ENCODE measurements at regions not wholly inside any gene's neighbourhood (a gene's known extent, or its start where the extent isn't known, plus 50 kb on each side); places are given as distances from the start of the nearest gene placed in this dataset.
"Not testable (repeated sequence)": the region's sequence is repeated elsewhere in the genome, so short reads cannot be mapped to it uniquely, and the experiment has no call there.

GRCh38 chr10:9339716-9340115 lies 1285.2 kb downstream of the GATA3 start:
- intact Hi-C loops (cut with micrococcal nuclease; ENCODE audit: unreplicated experiment) = loop anchor here (5.0 to 10.0 kb wide), 2 partner anchors 105 to 1338 kb away; no protein-coding TSS in a partner anchor
- DNase-seq = no peak
- no peaks in the 10 kb centered on the region for H3K27me3 ChIP-seq (replicated peaks; ENCODE audit: control insufficient read depth, insufficient read depth, low read length)
- H3K27me3 Mint-ChIP-seq (ENCODE audit: insufficient read depth, unreplicated experiment) = peaks cover 10% of the 10 kb centered on the region
- H3K36me3 Mint-ChIP-seq (ENCODE audit: insufficient read depth, unreplicated experiment) = no peaks in the 10 kb centered on the region
- H3K9me3 Mint-ChIP-seq (ENCODE audit: unreplicated experiment) = no peaks in the 10 kb centered on the region
- POLR2A ChIA-PET = no interaction called here
- H3K4me3 ChIP-seq (ENCODE audit: low read depth, low read length) = no peak overlapping the region
- no TSS peak for BruUV-seq (replicated peaks)
- no peaks in the 10 kb centered on the region for H3K9me3 ChIP-seq
- H3K4me3 Mint-ChIP-seq (ENCODE audit: unreplicated experiment) = no peak overlapping the region
- no peaks in the 10 kb centered on the region for H3K4me1 ChIP-seq
- no peaks in the 10 kb centered on the region for H3K4me1 Mint-ChIP-seq (ENCODE audit: low read depth, unreplicated experiment)
- no peaks in the 10 kb centered on the region for H3K36me3 ChIP-seq (ENCODE audit: control insufficient read depth, insufficient read depth, low read length)
- CTCF ChIA-PET = no interaction called here
- TF ChIP-seq, protein P1, sequence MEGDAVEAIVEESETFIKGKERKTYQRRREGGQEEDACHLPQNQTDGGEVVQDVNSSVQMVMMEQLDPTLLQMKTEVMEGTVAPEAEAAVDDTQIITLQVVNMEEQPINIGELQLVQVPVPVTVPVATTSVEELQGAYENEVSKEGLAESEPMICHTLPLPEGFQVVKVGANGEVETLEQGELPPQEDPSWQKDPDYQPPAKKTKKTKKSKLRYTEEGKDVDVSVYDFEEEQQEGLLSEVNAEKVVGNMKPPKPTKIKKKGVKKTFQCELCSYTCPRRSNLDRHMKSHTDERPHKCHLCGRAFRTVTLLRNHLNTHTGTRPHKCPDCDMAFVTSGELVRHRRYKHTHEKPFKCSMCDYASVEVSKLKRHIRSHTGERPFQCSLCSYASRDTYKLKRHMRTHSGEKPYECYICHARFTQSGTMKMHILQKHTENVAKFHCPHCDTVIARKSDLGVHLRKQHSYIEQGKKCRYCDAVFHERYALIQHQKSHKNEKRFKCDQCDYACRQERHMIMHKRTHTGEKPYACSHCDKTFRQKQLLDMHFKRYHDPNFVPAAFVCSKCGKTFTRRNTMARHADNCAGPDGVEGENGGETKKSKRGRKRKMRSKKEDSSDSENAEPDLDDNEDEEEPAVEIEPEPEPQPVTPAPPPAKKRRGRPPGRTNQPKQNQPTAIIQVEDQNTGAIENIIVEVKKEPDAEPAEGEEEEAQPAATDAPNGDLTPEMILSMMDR (IDR thresholded peaks at IDR 0.05; ENCODE audit: insufficient read depth in 1 of 2, low read depth in 1 of 2, low read length in 1 of 2, severe bottlenecking in 1 of 2, unreplicated experiment in 1 of 2) = no peak
- no peak overlapping the region for H3K27ac Mint-ChIP-seq (ENCODE audit: unreplicated experiment)

DNA sequence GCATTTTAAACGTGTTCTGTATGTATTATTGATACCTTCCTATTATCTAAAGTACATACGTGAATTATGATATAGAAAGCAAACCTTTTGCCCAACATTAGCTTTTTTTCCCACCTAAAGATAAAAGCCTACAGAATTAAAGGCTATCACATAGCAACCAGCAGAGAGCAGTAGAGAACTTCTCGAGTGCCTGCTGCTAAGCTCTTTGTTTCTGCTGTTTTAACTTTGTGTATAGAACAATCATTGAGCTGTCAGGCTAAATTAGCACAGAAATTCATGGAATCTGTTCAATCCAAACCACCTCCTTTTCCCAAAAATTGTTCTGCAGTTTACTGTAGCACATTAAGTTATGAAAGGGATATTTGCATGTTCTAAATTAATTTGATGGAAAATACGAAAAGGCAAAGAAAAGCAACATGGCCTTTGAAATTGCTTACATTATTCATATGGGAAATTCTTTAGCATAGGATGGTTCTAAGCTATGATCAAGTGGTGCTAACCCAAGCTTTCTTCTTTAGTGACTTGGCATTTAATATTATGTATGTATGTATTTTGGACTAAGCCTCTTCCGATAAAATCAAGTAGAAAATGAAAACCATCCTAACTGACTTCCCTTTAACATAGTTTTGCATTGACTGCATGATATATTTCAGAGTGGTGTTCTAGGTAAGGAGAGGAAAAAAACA lies 1288.5 kb downstream of the GATA3 start:
- TF ChIP-seq, protein P1 (IDR thresholded peaks at IDR 0.05; ENCODE audit: insufficient read depth in 1 of 2, low read depth in 1 of 2, low read length in 1 of 2, severe bottlenecking in 1 of 2, unreplicated experiment in 1 of 2) = peak; percentile 76 to 85
- Histone ChIP-seq H3K27me3 (replicated peaks; ENCODE audit: control insufficient read depth, insufficient read depth, low read length) (no peaks in the 10 kb centered on the region), H3K4me3 (ENCODE audit: low read depth, low read length) (no peak overlapping the region), H3K4me1 (no peaks in the 10 kb centered on the region), H3K9me3 (no peaks in the 10 kb centered on the region), H3K36me3 (ENCODE audit: control insufficient read depth, insufficient read depth, low read length) (no peaks in the 10 kb centered on the region)
- Mint-ChIP-seq H3K4me3 (ENCODE audit: unreplicated experiment) (no peak overlapping the region), H3K4me1 (ENCODE audit: low read depth, unreplicated experiment) (no peaks in the 10 kb centered on the region), H3K27me3 (ENCODE audit: insufficient read depth, unreplicated experiment) (peaks cover 10% of the 10 kb centered on the region), H3K36me3 (ENCODE audit: insufficient read depth, unreplicated experiment) (no peaks in the 10 kb centered on the region), H3K9me3 (ENCODE audit: unreplicated experiment) (no peaks in the 10 kb centered on the region), H3K27ac (ENCODE audit: unreplicated experiment) (no peak overlapping the region)
- POLR2A ChIA-PET = no interaction called here
- no TSS peak for BruUV-seq (replicated peaks)
- intact Hi-C loops (cut with micrococcal nuclease; ENCODE audit: unreplicated experiment) = loop anchor here (1.0 to 10.0 kb wide), 4 partner anchors 102 to 1334 kb away; no protein-coding TSS in a partner anchor
- peak in 1 of 2 experiments; percentile 46 for DNase-seq
- CTCF ChIA-PET = interaction anchor here (0.6 to 1.1 kb wide), 11 partner anchors 10 to 1927 kb away, joined by 3 to 19 read pairs (median 4); no protein-coding TSS in a partner anchor

DNA sequence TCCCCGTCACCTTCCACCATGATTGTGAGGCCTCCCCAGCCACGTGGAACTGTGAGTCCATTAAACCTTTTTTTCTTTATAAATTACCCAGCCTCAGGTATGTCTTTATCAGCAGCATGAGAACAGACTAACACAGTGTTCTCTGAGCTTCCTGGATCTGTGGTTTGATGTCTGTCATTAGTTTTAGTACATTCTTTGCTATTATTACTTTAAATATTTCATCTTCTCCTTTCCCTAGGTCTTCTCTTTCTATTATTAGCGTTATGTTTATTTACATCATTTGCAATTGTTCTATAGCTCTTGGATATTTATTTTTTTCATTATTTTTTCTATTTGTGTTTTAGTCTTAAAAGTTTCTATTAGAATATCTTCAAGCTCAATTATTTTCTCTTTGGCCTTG lies 1293.4 kb downstream of the GATA3 start:
- H3K27me3 Mint-ChIP-seq (ENCODE audit: insufficient read depth, unreplicated experiment); H3K36me3 Mint-ChIP-seq (ENCODE audit: insufficient read depth, unreplicated experiment); H3K4me1 ChIP-seq; H3K4me3 Mint-ChIP-seq (ENCODE audit: unreplicated experiment); CTCF ChIA-PET; H3K4me1 Mint-ChIP-seq (ENCODE audit: low read depth, unreplicated experiment); H3K36me3 ChIP-seq (ENCODE audit: control insufficient read depth, insufficient read depth, low read length); H3K9me3 Mint-ChIP-seq (ENCODE audit: unreplicated experiment); H3K9me3 ChIP-seq; BruUV-seq (replicated peaks); H3K27me3 ChIP-seq (replicated peaks; ENCODE audit: control insufficient read depth, insufficient read depth, low read length); H3K4me3 ChIP-seq (ENCODE audit: low read depth, low read length); H3K27ac Mint-ChIP-seq (ENCODE audit: unreplicated experiment); DNase-seq; POLR2A ChIA-PET: not testable (repeated sequence)
- intact Hi-C loops (cut with micrococcal nuclease; ENCODE audit: unreplicated experiment) = loop anchor here (10.0 kb wide), 1 partner anchor 97 kb away; no protein-coding TSS in a partner anchor
